ENCODE measurements at regions not wholly inside any gene's neighbourhood (a gene's known extent, or its start where the extent isn't known, plus 50 kb on each side); places are given as distances from the start of the nearest gene placed in this dataset.

GRCh38 chr3:38978729-38979128, 73.0 kb downstream of the SCN11A start:
- TF ChIP-seq POLR2AphosphoS5 (IDR thresholded peaks at IDR 0.05) (no peak), EZH2 (IDR thresholded peaks at IDR 0.05; ENCODE audit: borderline replicate concordance, insufficient read depth, low read length, poor library complexity, severe bottlenecking) (no peak)

All from neural cell (in vitro differentiated cells).